CD4-positive, alpha-beta T cell treated with Interleukin-2 at 100 ng/mL for 4 hours (primary cell): ENCODE measurements at regions not wholly inside any gene's neighbourhood (a gene's known extent, or its start where the extent isn't known, plus 50 kb on each side); places are given as distances from the start of the nearest gene placed in this dataset.

Experiments
- DNase-seq: peaks from one replicate; pipeline ENCODE4 v3.0.0-alpha.2; 2020; ENCODE audit warnings: low spot score

DNA sequence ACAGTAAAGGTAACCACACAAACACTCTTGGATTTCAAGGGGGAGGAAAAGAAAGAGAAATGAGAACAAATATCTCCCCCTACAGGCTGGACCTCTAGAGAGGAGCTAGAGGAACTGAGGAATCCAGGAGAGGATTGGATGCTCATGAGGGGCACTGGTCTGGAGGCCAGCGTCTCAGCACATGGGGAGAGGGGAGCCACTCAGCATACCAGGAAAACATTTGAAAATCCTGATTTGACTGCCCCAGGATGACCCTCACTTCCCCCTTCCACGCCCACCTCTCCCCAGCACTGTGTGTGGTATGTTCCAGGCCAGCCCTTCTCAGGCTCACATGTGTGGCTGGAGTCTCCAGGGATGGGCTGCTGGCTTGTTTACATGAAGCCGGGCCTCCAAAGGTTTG lies 396.8 kb upstream of the ID2 start:
- no peak for DNase-seq

DNA sequence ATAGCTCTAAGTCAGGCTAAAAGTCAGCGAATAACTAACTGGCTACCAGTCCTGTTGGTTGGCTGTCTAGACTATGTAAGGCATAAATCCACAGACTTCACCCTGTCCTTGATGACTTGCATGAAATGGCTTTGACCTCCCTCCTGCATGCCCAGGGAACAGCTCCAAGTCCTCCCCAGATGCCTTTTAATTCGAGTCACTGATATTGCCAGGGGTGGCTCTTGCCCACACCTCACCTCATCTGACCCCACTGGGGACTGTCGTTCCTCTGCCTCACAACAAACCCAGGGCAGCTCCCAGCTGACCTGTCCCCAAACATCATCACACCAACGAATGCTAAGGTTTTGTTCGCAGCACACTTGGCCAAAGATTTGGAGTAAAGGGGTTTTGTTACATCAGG lies 396.0 kb upstream of the ID2 start:
- DNase-seq = no peak

DNA sequence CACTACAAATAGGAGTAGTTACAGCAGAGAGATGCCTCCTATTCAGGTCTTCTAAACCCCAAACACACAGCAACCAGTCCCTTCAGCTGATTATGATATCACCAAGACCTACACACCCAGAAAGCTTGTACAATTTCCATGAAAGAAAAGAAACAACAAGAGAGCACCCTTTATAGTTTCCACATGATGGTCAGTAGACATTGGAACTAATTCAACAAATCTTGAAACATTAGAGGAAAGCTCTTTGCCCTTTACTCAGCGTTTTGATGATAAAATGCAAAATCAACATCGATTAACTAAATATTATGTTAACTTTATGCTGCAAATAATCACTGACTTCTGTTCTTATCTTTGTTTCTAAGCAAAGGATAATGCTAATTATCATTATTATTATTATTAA lies 393.6 kb upstream of the ID2 start:
- DNase-seq = no peak

DNA sequence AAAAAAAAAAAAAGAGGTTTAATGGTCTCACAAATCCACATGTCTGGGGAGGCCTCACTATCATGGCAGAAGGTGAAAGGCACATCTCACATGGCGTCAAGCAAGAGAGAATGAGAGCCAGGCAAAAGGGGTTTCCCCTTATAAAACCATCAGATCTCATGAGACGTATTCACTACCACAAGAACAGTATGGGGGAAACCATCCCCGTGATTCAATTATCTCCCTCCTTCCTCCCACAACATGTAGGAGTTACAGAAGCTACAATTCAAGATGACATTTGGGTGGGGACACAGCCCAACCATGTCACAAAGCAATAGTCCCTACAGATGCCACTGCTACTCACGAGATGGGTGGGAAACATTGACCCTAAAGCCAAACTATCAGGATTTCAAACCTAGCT lies 392.7 kb upstream of the ID2 start:
- no peak for DNase-seq

DNA sequence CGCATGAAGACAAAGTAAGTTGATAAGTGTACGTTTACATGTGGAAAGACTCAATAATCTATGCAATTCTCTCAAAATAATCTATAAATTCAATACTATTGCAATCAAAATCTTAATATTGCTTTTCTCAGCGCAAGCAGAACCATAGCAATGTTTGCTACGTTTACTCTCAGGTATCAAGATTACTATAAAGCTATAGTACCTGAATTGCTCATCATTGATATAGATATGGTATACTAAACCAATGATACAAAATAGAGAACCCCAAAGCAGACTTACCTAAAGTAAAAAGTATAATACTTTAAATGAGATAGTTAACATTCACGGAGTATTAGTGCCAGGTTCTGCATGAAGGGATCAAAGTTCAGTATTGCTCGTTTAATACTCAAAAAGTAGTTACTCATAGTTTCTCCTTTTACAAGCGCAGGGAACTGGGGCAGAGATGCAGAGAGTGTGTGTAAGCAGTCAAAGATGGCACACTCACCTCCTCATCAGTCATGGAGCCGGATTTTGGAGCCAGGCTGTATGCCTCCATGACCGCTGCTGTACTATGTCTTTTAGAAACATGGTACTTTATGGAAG lies 391.0 kb upstream of the ID2 start:
- DNase-seq = no peak

DNA sequence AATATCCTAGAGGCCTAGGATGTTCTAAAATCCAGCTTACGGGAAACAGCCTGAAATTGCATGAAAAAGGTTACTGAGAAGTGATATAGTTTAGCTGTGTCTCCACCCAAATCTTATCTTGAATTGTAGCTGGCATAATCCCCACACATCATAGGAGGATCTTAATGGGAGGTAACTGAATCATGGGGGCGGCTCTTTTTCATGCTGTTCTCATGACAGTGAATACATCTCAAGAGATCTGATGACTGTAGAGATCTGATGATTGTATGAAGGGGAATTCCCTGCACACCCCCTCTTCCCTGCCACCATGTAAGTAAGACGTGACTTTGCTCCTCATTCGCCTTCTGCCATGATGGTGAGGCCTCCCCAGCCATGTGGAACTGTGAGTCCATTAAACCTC lies 385.6 kb upstream of the ID2 start:
- no peak for DNase-seq

DNA sequence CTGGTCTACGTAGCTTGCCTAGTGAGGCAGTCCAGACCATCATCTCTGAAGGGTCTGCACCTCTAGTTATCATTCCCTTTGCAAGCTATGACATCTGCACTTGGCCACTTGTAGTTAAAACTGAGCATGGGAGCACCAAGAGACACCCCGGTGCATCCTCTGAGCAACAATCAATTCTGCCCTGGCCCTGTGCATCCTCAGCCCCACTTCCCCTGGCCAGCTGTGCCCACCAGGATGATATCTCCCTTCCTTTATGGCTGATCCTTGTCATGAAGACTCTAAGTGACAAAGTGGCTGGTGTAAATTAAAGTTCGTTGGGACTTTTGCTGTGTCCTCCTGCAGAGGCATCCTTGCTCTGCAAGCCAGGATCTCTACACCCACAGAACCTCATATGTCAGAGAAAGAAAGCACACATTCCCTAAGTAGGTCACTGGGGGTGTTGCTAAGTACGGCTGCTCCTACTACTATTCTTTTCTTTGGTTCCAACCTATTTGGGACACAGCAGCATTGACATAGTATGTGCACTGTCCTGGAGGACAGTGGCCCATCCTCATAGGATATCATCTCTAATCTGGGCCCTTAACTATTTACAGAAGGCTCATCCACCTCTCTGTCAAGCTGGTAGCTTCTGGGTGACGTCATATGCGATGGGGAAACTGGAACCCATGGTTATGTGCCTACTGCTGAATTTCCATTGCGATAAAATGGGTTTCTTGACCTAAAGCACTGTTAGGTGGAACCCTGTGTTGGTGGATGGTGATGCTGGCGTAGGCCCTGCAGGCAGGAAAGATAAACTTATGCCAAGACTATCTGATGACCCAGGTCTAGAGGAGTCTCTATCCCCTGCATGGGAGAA lies 384.3 kb upstream of the ID2 start:
- no peak for DNase-seq

DNA sequence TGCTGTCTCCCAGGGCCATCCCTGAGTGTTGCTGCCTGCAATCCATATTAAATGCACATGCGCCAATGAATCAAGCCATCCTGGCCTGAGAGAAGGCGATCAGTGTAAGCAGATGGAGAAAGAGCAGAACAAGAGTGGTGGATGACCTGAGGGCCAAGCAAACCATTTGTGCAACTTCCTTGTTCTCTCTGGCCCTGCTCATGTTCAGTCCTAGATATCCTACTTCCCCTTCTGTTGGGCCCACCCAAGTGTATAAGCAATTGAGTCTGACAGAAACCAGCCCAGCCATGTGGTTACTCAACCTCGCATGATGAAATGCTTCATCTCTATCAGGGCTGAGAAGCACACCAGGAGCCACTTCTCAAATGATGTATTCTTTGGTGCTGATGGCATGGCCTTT lies 383.1 kb upstream of the ID2 start:
- no peak for DNase-seq

DNA sequence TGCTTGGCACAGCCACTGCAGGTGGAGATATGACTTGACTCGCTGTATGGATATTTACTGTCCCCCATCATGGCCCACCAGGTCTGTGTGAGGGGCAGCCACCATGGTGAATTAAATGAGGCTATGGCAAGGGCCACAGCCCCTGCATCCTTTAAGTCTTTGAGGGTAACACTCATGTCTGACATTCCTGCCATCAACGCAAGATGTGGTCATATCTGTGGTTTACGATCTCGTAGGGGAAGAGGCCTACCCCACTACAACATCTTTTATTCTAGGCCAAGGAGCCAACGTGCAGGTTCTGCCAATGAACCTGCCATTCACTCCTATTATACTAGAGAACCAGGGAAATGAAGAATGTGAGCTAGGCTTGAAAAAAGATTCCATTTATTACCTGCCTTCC lies 381.6 kb upstream of the ID2 start:
- DNase-seq = no peak

DNA sequence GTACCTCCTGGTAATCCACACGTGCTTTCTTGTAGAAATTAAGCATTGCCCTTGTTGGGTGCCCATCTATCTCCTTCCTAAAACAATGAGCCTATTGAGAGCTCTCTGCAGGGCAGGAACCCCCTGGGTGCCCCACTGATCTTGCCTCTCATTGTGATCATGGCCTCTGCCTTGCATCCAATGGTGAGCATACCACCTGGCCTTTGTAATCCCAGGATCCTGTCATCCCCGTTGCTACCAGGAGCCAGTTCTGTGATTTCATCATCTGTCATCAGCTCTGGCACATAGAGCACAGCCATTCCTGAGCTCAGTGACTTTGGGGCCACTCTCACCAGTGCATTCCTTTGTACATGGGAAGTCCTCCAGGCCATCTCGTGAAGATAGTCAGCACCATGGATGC lies 381.0 kb upstream of the ID2 start:
- DNase-seq = no peak

DNA sequence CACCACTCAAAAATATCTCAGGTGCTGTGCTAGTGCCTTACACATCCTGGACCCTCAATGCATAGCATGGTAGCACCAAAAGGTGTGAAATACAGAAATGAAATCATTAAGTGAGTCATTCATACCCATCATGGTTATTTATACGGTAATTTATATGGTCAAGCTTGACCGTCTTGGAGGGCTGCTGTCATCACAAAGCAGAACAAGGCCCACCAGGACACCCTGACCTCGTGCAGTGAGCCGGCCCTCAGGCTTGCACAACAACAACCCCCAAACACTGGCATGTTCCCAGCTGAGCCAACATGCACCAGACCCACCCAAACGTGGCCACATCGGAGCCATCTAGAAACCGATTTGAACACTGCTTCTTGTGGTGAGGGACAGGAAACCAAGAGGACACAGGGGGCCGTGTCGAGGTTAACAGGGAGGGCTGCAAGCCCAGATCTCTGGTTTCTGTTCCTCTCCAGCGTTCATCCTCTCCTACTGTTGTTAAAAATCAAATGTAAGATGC lies 378.5 kb upstream of the ID2 start:
- peak; percentile 70 for DNase-seq

DNA sequence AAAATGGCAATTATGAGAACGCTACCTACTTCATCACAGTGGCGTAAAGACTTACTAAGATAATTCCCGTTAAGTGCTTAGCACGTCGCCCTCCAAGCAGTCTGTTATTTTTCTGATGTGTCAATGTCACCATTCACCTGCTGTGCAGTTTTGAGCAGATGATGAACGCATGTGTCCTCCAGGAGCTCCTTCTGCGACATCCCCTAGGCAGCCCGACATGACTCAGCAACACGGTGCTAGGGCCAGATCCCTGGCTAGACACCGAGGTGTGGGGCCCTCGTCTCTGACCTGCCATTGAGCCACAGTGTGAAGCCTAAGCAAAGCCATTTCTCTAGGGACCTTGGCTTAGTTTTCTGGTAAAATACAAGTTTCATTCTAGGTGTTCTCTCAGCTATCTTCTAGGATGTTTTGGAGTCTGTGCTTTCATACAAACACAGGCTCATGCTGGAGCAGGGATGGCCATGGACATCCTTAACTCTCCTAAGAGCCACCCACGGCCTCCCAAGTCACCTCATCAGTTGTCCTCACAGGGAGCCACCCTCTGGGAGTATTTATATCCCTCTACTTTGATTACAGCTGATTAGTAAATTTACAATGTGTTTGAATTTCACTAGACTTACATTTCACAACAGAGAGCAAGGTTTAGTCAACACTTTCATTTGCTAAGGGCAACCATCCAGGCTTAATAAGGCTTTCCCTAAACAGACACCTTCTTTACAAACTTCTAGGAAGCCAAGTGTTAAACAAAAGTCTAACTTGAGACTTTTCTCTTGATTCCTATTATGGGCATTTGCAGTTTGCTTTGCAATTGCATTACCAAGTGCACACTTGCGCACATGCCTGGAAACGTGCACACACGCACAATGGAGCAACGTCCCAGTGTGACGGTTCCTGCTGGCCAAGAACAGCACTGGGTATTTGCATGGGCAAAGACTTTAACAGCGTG lies 376.8 kb upstream of the ID2 start:
- no peak for DNase-seq

DNA sequence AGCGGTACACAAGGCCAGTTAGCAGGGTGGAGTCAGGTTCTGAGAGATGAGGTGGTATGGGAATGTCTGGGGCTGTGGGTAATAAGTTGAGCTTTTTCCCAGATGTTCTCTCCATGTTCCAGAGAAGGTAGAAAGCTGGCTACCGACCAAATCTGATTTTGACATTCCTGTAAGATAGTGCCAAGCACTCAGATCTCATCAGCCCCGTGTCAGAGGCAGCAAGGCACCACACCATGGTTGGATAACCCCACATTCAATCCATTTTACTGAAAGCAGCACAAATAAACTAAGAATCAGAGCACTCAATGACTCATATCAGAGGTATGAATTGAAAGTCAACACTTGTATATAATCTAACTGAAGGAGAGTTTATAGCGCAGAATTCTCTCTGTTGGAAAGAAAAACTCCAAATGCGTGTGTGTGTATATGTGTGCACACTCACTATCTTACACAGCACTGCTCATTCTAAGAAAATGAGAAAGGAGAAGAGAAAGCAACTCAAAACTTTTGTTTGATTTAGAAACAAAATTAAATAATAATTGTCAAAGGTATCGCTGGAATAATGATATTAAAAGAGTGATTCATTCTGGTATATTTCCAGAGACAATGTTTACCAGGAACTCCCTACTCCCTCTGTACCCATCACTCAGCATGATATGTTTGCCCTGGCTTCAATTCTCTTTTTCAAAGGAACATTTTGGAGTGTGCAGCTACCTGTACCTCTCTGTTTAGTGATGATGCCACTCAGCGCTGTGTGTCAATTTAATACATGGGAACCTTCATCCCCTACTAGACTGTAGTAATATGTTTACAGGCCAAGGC lies 375.1 kb upstream of the ID2 start:
- no peak for DNase-seq

DNA sequence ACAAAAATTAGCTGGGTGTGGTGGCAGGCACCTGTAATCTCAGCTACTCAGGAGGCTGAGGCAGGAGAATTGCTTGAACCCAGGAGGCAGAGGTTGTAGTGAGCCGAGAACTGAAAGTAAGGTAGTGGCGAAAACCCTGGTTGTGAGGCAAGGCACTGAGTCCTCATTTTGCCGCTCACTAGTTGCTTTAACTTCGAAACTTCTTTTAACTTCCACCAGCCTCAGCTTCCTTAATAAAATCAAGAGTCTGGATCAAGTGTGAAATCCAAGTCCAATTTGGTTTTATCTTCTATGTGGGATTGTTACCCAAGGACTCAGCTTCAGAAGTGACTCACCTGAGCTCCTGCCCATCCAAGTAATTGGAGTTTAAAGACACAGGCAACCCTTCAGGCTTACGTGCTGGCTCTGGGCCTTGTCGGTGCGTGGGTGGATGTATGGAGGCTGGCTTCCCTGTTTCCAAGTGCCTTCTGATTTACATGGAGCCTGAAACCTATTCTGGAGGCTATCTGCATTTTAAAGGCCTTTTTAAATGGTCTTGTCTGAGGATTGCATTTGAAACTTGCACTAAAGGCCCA lies 374.2 kb upstream of the ID2 start:
- no peak for DNase-seq

DNA sequence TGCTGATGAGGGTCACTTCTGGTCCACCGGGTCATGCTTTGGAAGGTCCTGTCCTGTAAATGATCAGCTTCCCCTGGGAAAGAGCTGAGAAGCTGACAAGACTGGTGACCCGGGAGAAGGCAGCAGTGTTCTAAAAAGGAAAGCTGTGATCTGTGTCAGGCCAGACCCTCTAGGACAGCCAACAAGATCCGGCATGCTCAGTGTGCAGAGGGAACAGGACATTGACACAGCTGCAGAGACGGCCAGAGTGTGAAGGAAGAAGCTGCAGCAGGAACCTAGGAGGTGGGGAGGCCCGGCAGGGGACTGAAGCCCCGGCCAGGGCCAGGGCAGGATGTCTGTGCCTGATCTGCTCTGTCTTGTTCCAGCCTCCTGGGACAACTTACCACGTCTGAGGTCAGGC lies 372.7 kb upstream of the ID2 start:
- DNase-seq = no peak

DNA sequence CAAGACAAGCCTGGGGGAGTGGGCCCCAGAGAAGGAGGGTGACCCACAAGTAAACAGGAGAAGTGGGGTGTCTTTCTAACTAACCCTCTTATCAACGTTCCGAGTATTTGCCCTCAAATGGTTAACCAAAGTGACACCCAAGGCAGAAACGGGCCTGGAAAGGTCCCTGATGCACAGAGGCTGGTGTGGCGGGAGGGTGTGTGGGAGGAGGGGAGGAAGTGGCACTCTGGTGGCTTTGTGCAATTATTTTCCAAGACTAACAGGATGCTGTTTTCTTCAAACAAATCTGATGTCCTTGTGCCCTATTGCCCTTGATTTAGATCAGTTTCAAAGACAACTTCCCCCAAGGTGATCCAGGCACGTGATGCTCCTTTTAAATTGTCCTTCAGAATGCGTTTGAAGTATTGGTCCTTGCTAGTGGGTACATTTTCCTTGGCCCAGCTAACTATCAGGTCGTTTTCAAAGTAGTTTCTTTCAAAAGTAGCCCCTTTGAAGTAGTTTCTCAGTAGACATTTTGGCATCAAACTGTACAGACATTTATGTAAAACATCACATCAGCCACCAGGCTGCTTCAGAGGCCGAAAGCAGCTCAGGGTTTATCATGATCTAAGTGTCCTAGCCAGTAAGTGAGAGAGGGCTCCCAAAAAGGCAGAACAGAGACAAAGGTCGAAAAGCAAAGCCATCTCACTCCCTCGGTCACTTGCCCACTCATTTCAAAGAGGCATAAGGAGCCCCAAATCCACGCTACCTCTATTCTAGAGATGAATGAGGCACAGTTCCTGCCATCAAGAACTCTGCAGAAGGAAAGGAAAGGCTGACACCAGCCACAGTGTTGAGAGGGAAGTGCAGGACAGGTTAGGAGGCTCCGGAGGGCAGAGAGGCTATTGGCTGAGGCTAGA lies 371.1 kb upstream of the ID2 start:
- peak; percentile 50 for DNase-seq

DNA sequence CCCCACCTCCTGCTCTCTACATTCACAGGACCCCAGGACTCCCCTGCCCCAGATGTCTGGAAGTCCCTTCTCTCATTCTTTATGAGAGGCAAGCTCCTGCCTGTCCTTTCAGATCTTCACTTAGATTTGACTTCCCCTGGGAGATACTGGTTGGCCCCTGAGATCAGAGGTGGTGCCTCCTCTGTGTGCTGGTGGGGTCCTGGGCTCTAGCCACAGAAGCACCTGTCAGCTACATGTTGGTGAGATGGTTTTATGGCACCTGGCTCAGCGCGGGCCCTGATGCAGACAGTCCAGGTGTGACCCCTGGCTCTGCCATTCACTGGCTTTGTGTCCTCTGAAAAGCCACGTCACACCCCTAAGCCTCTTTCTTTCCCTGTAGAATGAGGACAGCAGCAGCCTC lies 369.6 kb upstream of the ID2 start:
- no peak for DNase-seq

DNA sequence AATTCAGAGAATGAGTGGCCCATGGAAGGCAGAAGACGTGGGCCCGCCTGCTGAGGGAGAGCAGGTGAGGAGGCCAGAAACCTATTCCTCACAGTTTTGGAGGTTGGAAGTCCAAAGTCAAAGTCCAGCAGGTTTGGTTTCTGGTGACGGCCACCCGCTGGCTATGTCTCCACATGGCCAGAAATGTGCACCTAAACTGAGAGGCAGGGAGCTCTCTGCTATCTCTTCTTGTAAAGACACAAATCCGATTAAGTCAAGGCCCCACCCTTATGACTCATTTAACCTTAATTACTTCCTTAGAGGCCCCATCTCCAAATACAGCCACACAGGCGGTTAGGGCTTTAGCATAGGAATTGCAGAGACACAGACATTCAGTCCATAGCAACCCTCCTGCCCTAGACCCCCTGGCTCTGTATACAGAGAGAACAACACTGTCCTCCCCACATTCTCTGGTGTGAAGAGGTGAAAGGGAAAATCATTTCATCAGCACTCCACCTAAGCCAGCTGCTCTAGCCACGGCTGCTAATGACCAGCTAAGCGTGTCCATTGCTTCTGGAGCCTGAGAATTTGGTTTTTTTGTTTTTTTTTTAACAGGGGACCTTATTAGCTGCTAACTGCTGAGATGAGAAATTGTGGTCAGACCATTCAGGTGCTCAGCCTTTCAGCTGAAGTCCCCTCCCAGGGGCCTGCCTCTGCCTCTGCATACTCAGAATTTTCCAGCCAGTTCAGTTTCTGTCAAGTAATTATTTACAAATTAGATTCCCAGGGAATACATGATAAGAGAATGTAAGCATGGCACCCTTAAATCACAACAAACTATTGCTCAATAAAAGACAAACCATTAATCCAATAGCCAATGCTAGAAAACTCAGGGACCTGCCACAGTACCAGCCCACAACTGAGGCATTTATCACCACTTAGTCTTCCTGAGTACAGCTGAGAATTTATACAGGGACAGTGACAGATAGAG lies 368.7 kb upstream of the ID2 start:
- peak; percentile 65 for DNase-seq

DNA sequence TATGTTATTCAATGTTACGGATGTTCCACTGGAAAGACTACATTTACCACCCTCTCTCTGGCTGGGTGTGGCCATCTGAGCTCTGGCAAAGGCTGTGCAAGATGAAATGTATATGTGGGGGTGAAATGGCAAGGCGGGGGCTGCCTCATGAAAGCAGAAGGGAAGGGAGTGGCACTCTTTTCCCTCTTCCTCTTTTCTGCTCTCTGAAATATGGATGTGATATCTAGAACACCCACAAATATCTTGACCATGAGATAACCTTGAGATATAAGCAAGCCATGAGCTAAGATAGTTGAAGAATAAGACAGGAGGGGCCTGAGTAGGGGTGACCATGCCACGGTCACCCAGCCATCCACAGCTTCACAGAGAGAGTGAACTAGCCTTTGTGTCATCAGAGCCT lies 367.8 kb upstream of the ID2 start:
- DNase-seq = no peak
